ENCODE measurements at regions not wholly inside any gene's neighbourhood (a gene's known extent, or its start where the extent isn't known, plus 50 kb on each side); places are given as distances from the start of the nearest gene placed in this dataset.

GRCh38 chr6:134424798-134425170, 106.9 kb upstream of the SGK1 start:
- Histone ChIP-seq H3K4me3 (no peak overlapping the region), H3K9me3 (replicated peaks; ENCODE audit: control insufficient read depth, insufficient read depth, low read depth, low read length) (no peaks in the 10 kb centered on the region), H3K36me3 (ENCODE audit: control insufficient read depth, insufficient read depth, low read length) (no peaks in the 10 kb centered on the region), H3K9ac (ENCODE audit: insufficient read depth in 1 of 2, low read depth in 2 of 2, low read length in 2 of 2) (no peak overlapping the region), H3K27me3 (ENCODE audit: control insufficient read depth in 2 of 2, insufficient read depth in 2 of 2, low read length in 2 of 2) (no peaks in the 10 kb centered on the region), H3K27ac (ENCODE audit: extremely low read depth, low read depth, low read length) (no peak overlapping the region), H2AFZ (ENCODE audit: low read depth, low read length) (no peak overlapping the region), H3K4me1 (replicated peaks in 1 of 2; ENCODE audit: control insufficient read depth in 2 of 2, insufficient read depth in 2 of 2, low read length in 2 of 2) (peaks cover 0 to 1% of the 10 kb centered on the region in 2 experiments; a peak in 3 of 5 replicates), H3K9me1 (ENCODE audit: control insufficient read depth, insufficient read depth, low read length) (no peaks in the 10 kb centered on the region), H3K79me2 (ENCODE audit: control insufficient read depth, insufficient read depth, low read length) (no peaks in the 10 kb centered on the region), H4K20me1 (replicated peaks; ENCODE audit: control insufficient read depth, insufficient read depth, low read length) (no peaks in the 10 kb centered on the region), H3K4me2 (ENCODE audit: insufficient read depth, low read length) (no peak overlapping the region)
- 6% methylated on average over 1 of the region's 1 CpG for WGBS (ENCODE audit: insufficient coverage, low coverage, missing lambda C conversion rate)
- no peak for ATAC-seq
- DNase-seq (ENCODE audit: extremely low read depth in 1 of 4, low spot score in 3 of 4), result no peak
- POLR2A ChIA-PET, result interaction anchor here (2.4 kb wide), 1 partner anchor 8 kb away, joined by 5 read pairs; no protein-coding TSS in a partner anchor
- no TSS peak for BruUV-seq (replicated peaks)
- intact Hi-C loops (cut with micrococcal nuclease), result no loop called here
- CTCF ChIA-PET (ENCODE audit: low intra/inter-chr PET ratio), result no interaction called here
- in situ Hi-C loops (cut with MboI), result no loop called here
- no peak for TF ChIP-seq SOX6 (IDR thresholded peaks at IDR 0.05)
- TF ChIP-seq PML (IDR thresholded peaks at IDR 0.05; ENCODE audit: low read length), result no peak
- TF ChIP-seq ZNF133 (CRISPR knock-in tag; IDR thresholded peaks at IDR 0.05), result no peak
- TF ChIP-seq, protein P1, sequence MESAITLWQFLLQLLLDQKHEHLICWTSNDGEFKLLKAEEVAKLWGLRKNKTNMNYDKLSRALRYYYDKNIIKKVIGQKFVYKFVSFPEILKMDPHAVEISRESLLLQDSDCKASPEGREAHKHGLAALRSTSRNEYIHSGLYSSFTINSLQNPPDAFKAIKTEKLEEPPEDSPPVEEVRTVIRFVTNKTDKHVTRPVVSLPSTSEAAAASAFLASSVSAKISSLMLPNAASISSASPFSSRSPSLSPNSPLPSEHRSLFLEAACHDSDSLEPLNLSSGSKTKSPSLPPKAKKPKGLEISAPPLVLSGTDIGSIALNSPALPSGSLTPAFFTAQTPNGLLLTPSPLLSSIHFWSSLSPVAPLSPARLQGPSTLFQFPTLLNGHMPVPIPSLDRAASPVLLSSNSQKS (CRISPR knock-in tag; IDR thresholded peaks at IDR 0.05), result no peak
- TF ChIP-seq, protein P2, sequence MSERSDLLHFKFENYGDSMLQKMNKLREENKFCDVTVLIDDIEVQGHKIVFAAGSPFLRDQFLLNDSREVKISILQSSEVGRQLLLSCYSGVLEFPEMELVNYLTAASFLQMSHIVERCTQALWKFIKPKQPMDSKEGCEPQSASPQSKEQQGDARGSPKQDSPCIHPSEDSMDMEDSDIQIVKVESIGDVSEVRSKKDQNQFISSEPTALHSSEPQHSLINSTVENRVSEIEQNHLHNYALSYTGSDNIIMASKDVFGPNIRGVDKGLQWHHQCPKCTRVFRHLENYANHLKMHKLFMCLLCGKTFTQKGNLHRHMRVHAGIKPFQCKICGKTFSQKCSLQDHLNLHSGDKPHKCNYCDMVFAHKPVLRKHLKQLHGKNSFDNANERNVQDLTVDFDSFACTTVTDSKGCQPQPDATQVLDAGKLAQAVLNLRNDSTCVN (CRISPR knock-in tag; IDR thresholded peaks at IDR 0.05), result no peak
- no peak for TF ChIP-seq MEF2A (IDR thresholded peaks at IDR 0.05; ENCODE audit: control insufficient read depth, low read depth, low read length)
- TF ChIP-seq RFX7 (CRISPR knock-in tag; IDR thresholded peaks at IDR 0.05), result no peak
- no peak for TF ChIP-seq SMARCB1 (IDR thresholded peaks at IDR 0.05; ENCODE audit: insufficient read length, low read depth)
- no peak for TF ChIP-seq ILK (tag; IDR thresholded peaks at IDR 0.05; ENCODE audit: borderline replicate concordance, low read depth)
- TF ChIP-seq ARNT (IDR thresholded peaks at IDR 0.05), result no peak
- no peak for TF ChIP-seq SNRNP70 (optimal IDR thresholded peaks at IDR 0.05; ENCODE audit: low read depth, low read length)
- TF ChIP-seq KDM5B (IDR thresholded peaks at IDR 0.05; ENCODE audit: insufficient replicate concordance, low read depth, low read length), result no peak
- TF ChIP-seq NCOA6 (IDR thresholded peaks at IDR 0.05), result no peak
- TF ChIP-seq NFRKB (IDR thresholded peaks at IDR 0.05; ENCODE audit: low read depth), result no peak
- no peak for TF ChIP-seq HMG20B (CRISPR knock-in tag; IDR thresholded peaks at IDR 0.05)
- TF ChIP-seq, protein P3, sequence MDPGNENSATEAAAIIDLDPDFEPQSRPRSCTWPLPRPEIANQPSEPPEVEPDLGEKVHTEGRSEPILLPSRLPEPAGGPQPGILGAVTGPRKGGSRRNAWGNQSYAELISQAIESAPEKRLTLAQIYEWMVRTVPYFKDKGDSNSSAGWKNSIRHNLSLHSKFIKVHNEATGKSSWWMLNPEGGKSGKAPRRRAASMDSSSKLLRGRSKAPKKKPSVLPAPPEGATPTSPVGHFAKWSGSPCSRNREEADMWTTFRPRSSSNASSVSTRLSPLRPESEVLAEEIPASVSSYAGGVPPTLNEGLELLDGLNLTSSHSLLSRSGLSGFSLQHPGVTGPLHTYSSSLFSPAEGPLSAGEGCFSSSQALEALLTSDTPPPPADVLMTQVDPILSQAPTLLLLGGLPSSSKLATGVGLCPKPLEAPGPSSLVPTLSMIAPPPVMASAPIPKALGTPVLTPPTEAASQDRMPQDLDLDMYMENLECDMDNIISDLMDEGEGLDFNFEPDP (CRISPR knock-in tag; IDR thresholded peaks at IDR 0.05), result no peak
- no peak for TF ChIP-seq MCM5 (IDR thresholded peaks at IDR 0.05; ENCODE audit: low read depth)
- TF ChIP-seq MCM7 (IDR thresholded peaks at IDR 0.05), result no peak
- FAIRE-seq, result no peak
